ENCODE measurements at regions not wholly inside any gene's neighbourhood (a gene's known extent, or its start where the extent isn't known, plus 50 kb on each side); places are given as distances from the start of the nearest gene placed in this dataset.

DNA sequence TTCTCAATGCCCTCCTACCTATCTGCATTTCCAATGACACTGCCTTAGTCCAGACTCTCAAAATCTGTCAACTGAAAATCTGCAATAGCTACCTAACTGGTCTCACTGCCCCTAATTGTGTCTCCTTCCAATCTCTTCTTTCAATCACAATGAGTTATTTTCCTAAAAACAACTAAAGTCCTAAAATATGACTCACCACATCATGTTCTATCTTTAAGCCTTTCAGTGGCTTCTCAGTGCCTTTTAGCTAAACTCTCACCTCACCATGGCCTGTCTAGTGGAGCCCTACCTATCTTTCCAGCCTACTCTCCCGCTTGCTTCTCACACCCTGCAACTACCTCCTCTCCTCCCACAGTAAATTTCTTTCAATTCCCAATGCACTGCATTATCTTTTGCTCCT is 220.9 kb upstream of the PKDCC start:
- TF ChIP-seq CTCF (IDR thresholded peaks at IDR 0.05), result no peak
- Histone ChIP-seq H3K4me1 (no peaks in the 10 kb centered on the region), H3K4me3 (no peak overlapping the region), H3K27ac (no peak overlapping the region), H3K36me3 (ENCODE audit: insufficient read depth in 1 of 2, low read depth in 1 of 2) (no peaks in the 10 kb centered on the region), H3K27me3 (ENCODE audit: insufficient read depth in 3 of 3, low read length in 2 of 3) (peaks cover 2 to 15% (median 3%) of the 10 kb centered on the region in 3 donors), H3K9me3 (no peaks in the 10 kb centered on the region)
- intact Hi-C loops (cut with DNase I), result no loop called here
- WGBS, 3 donors, result 76 to 86% (median 82%) methylated on average over 1 of the region's 1 CpG
- ATAC-seq, result no peak
- no peak for DNase-seq

- no peaks in the 10 kb centered on the region for H3K9me3 ChIP-seq
- TF ChIP-seq CTCF (IDR thresholded peaks at IDR 0.05), result no peak
- WGBS, 3 donors, result 61 to 65% (median 62%) methylated on average over 6 of the region's 6 CpGs
- H3K27me3 ChIP-seq (ENCODE audit: insufficient read depth in 3 of 3, low read length in 2 of 3), result peaks cover 2 to 15% (median 3%) of the 10 kb centered on the region in 3 donors
- DNase-seq (no peak), ATAC-seq (no peak)
- no peak overlapping the region for H3K4me3 ChIP-seq
- H3K4me1 ChIP-seq, result no peaks in the 10 kb centered on the region
- no peak overlapping the region for H3K27ac ChIP-seq
- intact Hi-C loops (cut with DNase I), result no loop called here
- H3K36me3 ChIP-seq (ENCODE audit: insufficient read depth in 1 of 2, low read depth in 1 of 2), result no peaks in the 10 kb centered on the region
These were observed 220.4 kb upstream of the PKDCC start for GRCh38 chr2:41827354-41827971.

- ATAC-seq, result no peak
- no peak for TF ChIP-seq CTCF (IDR thresholded peaks at IDR 0.05)
- no peaks in the 10 kb centered on the region for H3K36me3 ChIP-seq (ENCODE audit: insufficient read depth in 1 of 2, low read depth in 1 of 2)
- no peak for DNase-seq
- 30 to 42% (median 41%) methylated on average over 1 of the region's 1 CpG for WGBS, 3 donors
- no peak overlapping the region for H3K27ac ChIP-seq
- H3K4me3 ChIP-seq, result no peak overlapping the region
- H3K9me3 ChIP-seq, result no peaks in the 10 kb centered on the region
- H3K4me1 ChIP-seq, result no peaks in the 10 kb centered on the region
- H3K27me3 ChIP-seq (ENCODE audit: insufficient read depth in 3 of 3, low read length in 2 of 3), result peaks cover 2 to 15% (median 3%) of the 10 kb centered on the region in 3 donors
- intact Hi-C loops (cut with DNase I), result no loop called here
These were observed 219.7 kb upstream of the PKDCC start for GRCh38 chr2:41828052-41828643.

GRCh38 chr2:41829052-41829451 is 218.8 kb upstream of the PKDCC start:
- no peaks in the 10 kb centered on the region for H3K9me3 ChIP-seq
- DNase-seq (no peak), ATAC-seq (no peak)
- TF ChIP-seq CTCF (IDR thresholded peaks at IDR 0.05), result no peak
- 74 to 100% (median 83%) methylated on average over 1 of the region's 1 CpG for WGBS, 3 donors
- intact Hi-C loops (cut with DNase I), result no loop called here
- H3K27ac ChIP-seq, result no peak overlapping the region
- no peaks in the 10 kb centered on the region for H3K4me1 ChIP-seq
- no peak overlapping the region for H3K4me3 ChIP-seq
- H3K27me3 ChIP-seq (ENCODE audit: insufficient read depth in 3 of 3, low read length in 2 of 3), result peaks cover 2 to 15% (median 3%) of the 10 kb centered on the region in 3 donors
- H3K36me3 ChIP-seq (ENCODE audit: insufficient read depth in 1 of 2, low read depth in 1 of 2), result no peaks in the 10 kb centered on the region
